IMR-90 (cell line): ENCODE measurements at regions not wholly inside any gene's neighbourhood (a gene's known extent, or its start where the extent isn't known, plus 50 kb on each side); places are given as distances from the start of the nearest gene placed in this dataset.

Source experiments
- ATAC-seq: fragments of 200-7000 bp; cut with Tn5 transposase; 2 replicates; pipeline ENCODE4 v1.9.1; 2020; ENCODE audit warnings: low read depth, mild to moderate bottlenecking, moderate library complexity
- BruUV-seq: library from RNA; stranded (reverse); fragments of 400-500 nt; replicated peaks from 2 replicates; lab custom pipeline; 2021; lab: Mats Ljungman, UMichigan
- CTCF ChIA-PET: fragments of 300-600 bp; formaldehyde crosslinking; extraction: SDS; loops from one replicate; lab custom pipeline; 2021; ENCODE audit warnings: antibody characterized with exemption; lab: Yijun Ruan, JAX
- POLR2A ChIA-PET: fragments of 300-600 bp; sonication (Branson Sonifier 250); formaldehyde crosslinking; loops from one replicate; lab custom pipeline; 2022; ENCODE audit warnings: antibody characterized with exemption; ENCODE audit not compliant: unreplicated experiment; lab: Charles Lee
- DNase-seq: peaks from one replicate; pipeline ENCODE4 v3.0.0; 2013
- H2AFZ ChIP-seq: replicated peaks from 2 replicates; pipeline ENCODE3; 2013; ENCODE audit warnings: low read length, mild to moderate bottlenecking; ENCODE audit not compliant: poor library complexity
- H2AK5ac ChIP-seq: 2 replicates; pipeline ENCODE4 v1.6.1; 2013; ENCODE audit warnings: low read depth, low read length, inconsistent platforms
- H2AK9ac ChIP-seq: replicated peaks from 2 replicates; pipeline ENCODE3; 2013; ENCODE audit warnings: mild to moderate bottlenecking, low read depth, low read length, moderate library complexity; ENCODE audit not compliant: poor library complexity
- H2BK120ac ChIP-seq: 2 replicates; pipeline ENCODE4 v1.6.1; 2013; ENCODE audit warnings: low read depth, low read length, inconsistent platforms
- H2BK15ac ChIP-seq: 3 replicates; pipeline ENCODE4 v1.6.1; 2013; ENCODE audit warnings: low read depth, low read length, inconsistent platforms
- H2BK20ac ChIP-seq: 2 replicates; pipeline ENCODE4 v1.6.1; 2013; ENCODE audit warnings: low read depth, mild to moderate bottlenecking, inconsistent platforms, low read length, moderate library complexity
- H2BK5ac ChIP-seq: 2 replicates; pipeline ENCODE4 v1.6.1; 2013; ENCODE audit warnings: mild to moderate bottlenecking, low read depth, low read length, inconsistent platforms; ENCODE audit not compliant: poor library complexity, severe bottlenecking
- H3K14ac ChIP-seq: replicated peaks from 2 replicates; pipeline ENCODE4 v1.6.1; 2013; ENCODE audit warnings: low read depth, low read length, inconsistent platforms
- H3K18ac ChIP-seq: 2 replicates; pipeline ENCODE4 v1.6.1; 2013; ENCODE audit warnings: low read depth, low read length, control low read depth
- H3K23ac ChIP-seq: 2 replicates; pipeline ENCODE4 v1.6.1; 2013; ENCODE audit warnings: low read depth, low read length, inconsistent platforms
- H3K27ac ChIP-seq: 2 replicates; pipeline ENCODE4 v1.5.1; 2013; ENCODE audit warnings: mild to moderate bottlenecking, control low read depth, low read length; ENCODE audit not compliant: insufficient read depth
- H3K27me3 ChIP-seq: 2 replicates; pipeline ENCODE4 v1.6.1; 2013; ENCODE audit warnings: low read length; ENCODE audit not compliant: control insufficient read depth, insufficient read depth
- H3K36me3 ChIP-seq: 2 replicates; pipeline ENCODE4 v1.6.1; 2013; ENCODE audit warnings: low read length, mixed read lengths; ENCODE audit not compliant: control insufficient read depth, insufficient read depth
- H3K4ac ChIP-seq: 2 replicates; pipeline ENCODE4 v1.6.1; 2013; ENCODE audit warnings: low read depth, low read length, inconsistent platforms
- H3K4me1 ChIP-seq: 2 replicates; pipeline ENCODE4 v1.6.1; 2013; ENCODE audit warnings: low read length, mixed read lengths; ENCODE audit not compliant: control insufficient read depth, insufficient read depth
- H3K4me2 ChIP-seq: 2 replicates; pipeline ENCODE4 v1.6.1; 2013; ENCODE audit warnings: low read depth, mild to moderate bottlenecking, control low read depth, low read length, moderate library complexity
- H3K4me3 ChIP-seq: 2 replicates; pipeline ENCODE4 v1.5.1; 2013; ENCODE audit warnings: low read depth, mild to moderate bottlenecking, control low read depth, low read length, moderate library complexity; ENCODE audit not compliant: insufficient read depth
- H3K56ac ChIP-seq: 2 replicates; pipeline ENCODE4 v1.6.1; 2013; ENCODE audit warnings: low read length, inconsistent platforms; ENCODE audit not compliant: insufficient read depth; ENCODE audit errors: extremely low read depth
- H3K79me1 ChIP-seq, 2 experiments: 2 replicates each; pipeline ENCODE4 v1.6.1; 2013; ENCODE audit warnings: low read length in 2 of 2, inconsistent platforms in 1 of 2, low read depth in 1 of 2
- H3K9ac ChIP-seq: 2 replicates; pipeline ENCODE4 v1.6.1; 2013; ENCODE audit warnings: low read depth, low read length, control low read depth
- H3K9me1 ChIP-seq: 2 replicates; pipeline ENCODE4 v1.6.1; 2013; ENCODE audit warnings: low read length, inconsistent platforms; ENCODE audit not compliant: insufficient read depth
- H3K9me3 ChIP-seq: 2 replicates; pipeline ENCODE4 v1.6.1; 2013; ENCODE audit warnings: low read length; ENCODE audit not compliant: control insufficient read depth, insufficient read depth
- H4K20me1 ChIP-seq: 2 replicates; pipeline ENCODE4 v1.6.1; 2013; ENCODE audit warnings: low read length, inconsistent platforms; ENCODE audit not compliant: insufficient read depth
- H4K5ac ChIP-seq: 2 replicates; pipeline ENCODE4 v1.6.1; 2013; ENCODE audit warnings: mild to moderate bottlenecking, low read depth, low read length, control low read depth
- H4K8ac ChIP-seq, 2 experiments: 2 replicates each; pipeline ENCODE4 v1.6.1; 2013; ENCODE audit warnings: low read depth in 2 of 2, low read length in 2 of 2, control low read depth in 1 of 2, inconsistent platforms in 1 of 2
- H4K91ac ChIP-seq: 2 replicates; pipeline ENCODE4 v1.6.1; 2013; ENCODE audit warnings: low read depth, low read length, inconsistent platforms; ENCODE audit not compliant: insufficient read depth
- MAFK ChIP-seq: IDR thresholded peaks from 2 replicates; pipeline ENCODE4 v1.6.1; 2012; ENCODE audit warnings: low read depth, low read length, improper control_type of control experiment
- POLR2A ChIP-seq: IDR thresholded peaks from 2 replicates; pipeline ENCODE4 v1.6.1; 2012; ENCODE audit warnings: mild to moderate bottlenecking, low read depth, low read length
- WGBS, 2 experiments: methylation state at CpG; one replicate each; pipeline versions ENCODE4 v1.1.5 to v1.1.7; 2013; ENCODE audit warnings: missing lambda C conversion rate in 2 of 2; ENCODE audit not compliant: insufficient read length in 1 of 2; ENCODE audit errors: extremely low coverage in 2 of 2; 5-methylcytosine and 5-hydroxymethylcytosine counted together
- dilution Hi-C: fragments of 300-500 bp; cut with HindIII; formaldehyde crosslinking; loops from one replicate; pipeline ENCODE4 v1.14.3; 2018; ENCODE audit warnings: low sequenced_read_pairs; ENCODE audit not compliant: unreplicated experiment
- in situ Hi-C: fragments of 300-500 bp; cut with MboI; formaldehyde crosslinking; loops from 3 replicates; pipeline ENCODE4 v1.14.3; 2019; ENCODE audit warnings: low sequenced_read_pairs, inconsistent platforms, mixed read lengths
- intact Hi-C: fragments of 100-400 bp; cut with micrococcal nuclease; formaldehyde crosslinking; loops from 2 replicates; pipeline ENCODE4 v1.10.0; 2022
- TF ChIP-seq, protein P1 (sequence below): fragments of 150-350 bp; IDR thresholded peaks from 2 replicates; pipeline ENCODE4 v1.6.1; 2017; ENCODE audit warnings: mild to moderate bottlenecking, antibody characterized with exemption, low read length, low read depth

GRCh38 chr5:83831834-83832233 is 111.2 kb upstream of the HAPLN1 start:
- no peak overlapping the region for H2AFZ ChIP-seq
- H3K4me1 ChIP-seq, result no peaks in the 10 kb centered on the region
- no peak overlapping the region for H3K23ac ChIP-seq
- H4K20me1 ChIP-seq, result no peaks in the 10 kb centered on the region
- WGBS, 2 experiments, result no CpG with 5 or more reads among the region's 1 CpG
- no peak overlapping the region for H3K4ac ChIP-seq
- H3K9ac ChIP-seq, result no peak overlapping the region
- ATAC-seq (no peak), DNase-seq (no peak)
- H3K27me3 ChIP-seq, result no peaks in the 10 kb centered on the region
- H3K9me1 ChIP-seq, result no peaks in the 10 kb centered on the region
- no peaks in the 10 kb centered on the region for H3K9me3 ChIP-seq
- H4K91ac ChIP-seq, result no peak overlapping the region
- TF ChIP-seq, protein P1, sequence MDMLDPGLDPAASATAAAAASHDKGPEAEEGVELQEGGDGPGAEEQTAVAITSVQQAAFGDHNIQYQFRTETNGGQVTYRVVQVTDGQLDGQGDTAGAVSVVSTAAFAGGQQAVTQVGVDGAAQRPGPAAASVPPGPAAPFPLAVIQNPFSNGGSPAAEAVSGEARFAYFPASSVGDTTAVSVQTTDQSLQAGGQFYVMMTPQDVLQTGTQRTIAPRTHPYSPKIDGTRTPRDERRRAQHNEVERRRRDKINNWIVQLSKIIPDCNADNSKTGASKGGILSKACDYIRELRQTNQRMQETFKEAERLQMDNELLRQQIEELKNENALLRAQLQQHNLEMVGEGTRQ, result no peak
- TF ChIP-seq POLR2A (no peak), MAFK (peak; percentile 71)
- ChIA-PET CTCF (no interaction called here), POLR2A (no interaction called here)
- no peak overlapping the region for H4K5ac ChIP-seq
- H3K36me3 ChIP-seq, result no peaks in the 10 kb centered on the region
- H4K8ac ChIP-seq, result no peak overlapping the region
- H3K56ac ChIP-seq, result no peak overlapping the region
- no peak overlapping the region for H3K18ac ChIP-seq
- H2AK5ac ChIP-seq, result no peak overlapping the region
- intact Hi-C loops (no loop called here), dilution Hi-C loops (no loop called here), in situ Hi-C loops (no loop called here)
- H3K27ac ChIP-seq, result no peak overlapping the region
- no peak overlapping the region for H2BK5ac ChIP-seq
- H3K4me2 ChIP-seq, result no peak overlapping the region
- H2BK20ac ChIP-seq, result no peak overlapping the region
- H2BK120ac ChIP-seq, result no peak overlapping the region
- H3K14ac ChIP-seq, result no peak overlapping the region
- H3K4me3 ChIP-seq, result no peak overlapping the region
- H3K79me1 ChIP-seq, result no peaks in the 10 kb centered on the region
- no TSS peak for BruUV-seq
- no peak overlapping the region for H2BK15ac ChIP-seq
- no peak overlapping the region for H2AK9ac ChIP-seq
